ENCODE measurements at regions not wholly inside any gene's neighbourhood (a gene's known extent, or its start where the extent isn't known, plus 50 kb on each side); places are given as distances from the start of the nearest gene placed in this dataset.

- DNase-seq (no peak), ATAC-seq (no peak)
- no peak overlapping the region for H3K27ac ChIP-seq
- in situ Hi-C loops (cut with MboI; ENCODE audit: low sequenced_read_pairs in 4 of 4) (loop anchor here in 1 of 4 donors (25.0 kb wide), 1 partner anchor 754 kb away; no protein-coding TSS in a partner anchor), intact Hi-C loops (cut with DNase I; ENCODE audit: low total_unique reads) (no loop called here)
- TF ChIP-seq CTCF (IDR thresholded peaks at IDR 0.05 in 4 of 5, conservative IDR thresholded peaks at IDR 0.05 in 1 of 5) (no peak), POLR2A (IDR thresholded peaks at IDR 0.05) (no peak)
- H3K4me3 ChIP-seq, result no peak overlapping the region
- H3K9me3 ChIP-seq, result no peaks in the 10 kb centered on the region
- H3K27me3 ChIP-seq, result no peaks in the 10 kb centered on the region
- no peaks in the 10 kb centered on the region for H3K4me1 ChIP-seq
- no peaks in the 10 kb centered on the region for H3K36me3 ChIP-seq
Measured at GRCh38 chr14:101616202-101616601, 54.9 kb downstream of the DIO3 start.

GRCh38 chr14:101619484-101619883, 58.2 kb downstream of the DIO3 start:
- TF ChIP-seq POLR2A (IDR thresholded peaks at IDR 0.05) (no peak), CTCF (IDR thresholded peaks at IDR 0.05 in 4 of 5, conservative IDR thresholded peaks at IDR 0.05 in 1 of 5) (no peak)
- no peaks in the 10 kb centered on the region for H3K9me3 ChIP-seq
- in situ Hi-C loops (cut with MboI; ENCODE audit: low sequenced_read_pairs in 4 of 4) (loop anchor here in 1 of 4 donors (25.0 kb wide), 1 partner anchor 757 kb away; no protein-coding TSS in a partner anchor), intact Hi-C loops (cut with DNase I; ENCODE audit: low total_unique reads) (no loop called here)
- H3K4me3 ChIP-seq, result no peak overlapping the region
- no peaks in the 10 kb centered on the region for H3K36me3 ChIP-seq
- no peak overlapping the region for H3K27ac ChIP-seq
- no peaks in the 10 kb centered on the region for H3K27me3 ChIP-seq
- no peak for ATAC-seq
- no peaks in the 10 kb centered on the region for H3K4me1 ChIP-seq
- no peak for DNase-seq

GRCh38 chr14:101620031-101620788, 58.9 kb downstream of the DIO3 start:
- TF ChIP-seq CTCF (IDR thresholded peaks at IDR 0.05 in 4 of 5, conservative IDR thresholded peaks at IDR 0.05 in 1 of 5), result no peak
- no peak for TF ChIP-seq POLR2A (IDR thresholded peaks at IDR 0.05)
- Histone ChIP-seq H3K27ac (no peak overlapping the region), H3K9me3 (no peaks in the 10 kb centered on the region), H3K36me3 (no peaks in the 10 kb centered on the region), H3K4me1 (no peaks in the 10 kb centered on the region), H3K4me3 (no peak overlapping the region), H3K27me3 (no peaks in the 10 kb centered on the region)
- ATAC-seq (no peak), DNase-seq (no peak)
- intact Hi-C loops (cut with DNase I; ENCODE audit: low total_unique reads) (no loop called here), in situ Hi-C loops (cut with MboI; ENCODE audit: low sequenced_read_pairs in 4 of 4) (loop anchor here in 1 of 4 donors (25.0 kb wide), 1 partner anchor 758 kb away; no protein-coding TSS in a partner anchor)

- in situ Hi-C loops (cut with MboI; ENCODE audit: low sequenced_read_pairs in 4 of 4), result loop anchor here in 1 of 4 donors (25.0 kb wide), 1 partner anchor 759 kb away; no protein-coding TSS in a partner anchor
- TF ChIP-seq POLR2A (IDR thresholded peaks at IDR 0.05), result no peak
- no peak for TF ChIP-seq CTCF (IDR thresholded peaks at IDR 0.05 in 4 of 5, conservative IDR thresholded peaks at IDR 0.05 in 1 of 5)
- intact Hi-C loops (cut with DNase I; ENCODE audit: low total_unique reads), result no loop called here
Measured at GRCh38 chr14:101620821-101621785, 59.8 kb downstream of the DIO3 start.

More at GRCh38 chr14:101620821-101621785, 59.8 kb downstream of the DIO3 start:
- H3K36me3 ChIP-seq, result no peaks in the 10 kb centered on the region
- H3K27ac ChIP-seq, result no peak overlapping the region
- ATAC-seq, result no peak
- H3K4me1 ChIP-seq, result no peaks in the 10 kb centered on the region
- H3K4me3 ChIP-seq, result no peak overlapping the region
- H3K9me3 ChIP-seq, result no peaks in the 10 kb centered on the region
- H3K27me3 ChIP-seq, result no peaks in the 10 kb centered on the region
- DNase-seq, result no peak

Data from gastrocnemius medialis (tissue), 4 donors.